ENCODE measurements at regions not wholly inside any gene's neighbourhood (a gene's known extent, or its start where the extent isn't known, plus 50 kb on each side); places are given as distances from the start of the nearest gene placed in this dataset.
"Not testable (repeated sequence)": the region's sequence is repeated elsewhere in the genome, so short reads cannot be mapped to it uniquely, and the experiment has no call there.

GRCh38 chr15:20306497-20307106 lies 235.0 kb downstream of the GOLGA6L6 start:
- DNase-seq (ENCODE audit: low read depth) = not testable (repeated sequence)

GRCh38 chr15:20305912-20306311 lies 235.7 kb downstream of the GOLGA6L6 start:
- DNase-seq (ENCODE audit: low read depth) = not testable (repeated sequence)

- DNase-seq (ENCODE audit: low read depth) = not testable (repeated sequence)
These were observed 236.6 kb downstream of the GOLGA6L6 start for GRCh38 chr15:20305015-20305465.

- not testable (repeated sequence) for DNase-seq (ENCODE audit: low read depth)
These were observed 237.2 kb downstream of the GOLGA6L6 start for GRCh38 chr15:20304282-20305014.

GRCh38 chr15:20303248-20304171 lies 238.1 kb downstream of the GOLGA6L6 start:
- not testable (repeated sequence) for DNase-seq (ENCODE audit: low read depth)

- DNase-seq (ENCODE audit: low read depth) = not testable (repeated sequence)
These were observed 239.2 kb downstream of the GOLGA6L6 start for GRCh38 chr15:20302141-20303069.

GRCh38 chr15:20301471-20302081 lies 240.0 kb downstream of the GOLGA6L6 start:
- not testable (repeated sequence) for DNase-seq (ENCODE audit: low read depth)

GRCh38 chr15:20301041-20301390 lies 240.6 kb downstream of the GOLGA6L6 start:
- not testable (repeated sequence) for DNase-seq (ENCODE audit: low read depth)

GRCh38 chr15:20300351-20301040 lies 241.1 kb downstream of the GOLGA6L6 start:
- not testable (repeated sequence) for DNase-seq (ENCODE audit: low read depth)

- DNase-seq (ENCODE audit: low read depth) = not testable (repeated sequence)
These were observed 243.9 kb downstream of the GOLGA6L6 start for GRCh38 chr15:20297603-20298123.

GRCh38 chr15:20296261-20296660 lies 245.3 kb downstream of the GOLGA6L6 start:
- not testable (repeated sequence) for DNase-seq (ENCODE audit: low read depth)

GRCh38 chr15:20295238-20295811 lies 246.3 kb downstream of the GOLGA6L6 start:
- no peak for DNase-seq (ENCODE audit: low read depth)

GRCh38 chr15:20294651-20295237 lies 246.9 kb downstream of the GOLGA6L6 start:
- no peak for DNase-seq (ENCODE audit: low read depth)

- not testable (repeated sequence) for DNase-seq (ENCODE audit: low read depth)
These were observed 249.1 kb downstream of the GOLGA6L6 start for GRCh38 chr15:20292422-20293005.

- not testable (repeated sequence) for DNase-seq (ENCODE audit: low read depth)
These were observed 250.0 kb downstream of the GOLGA6L6 start for GRCh38 chr15:20291616-20292015.

GRCh38 chr15:20290606-20291005 lies 251.0 kb downstream of the GOLGA6L6 start:
- DNase-seq (ENCODE audit: low read depth) = not testable (repeated sequence)

GRCh38 chr15:20289538-20290103 lies 252.0 kb downstream of the GOLGA6L6 start:
- DNase-seq (ENCODE audit: low read depth) = not testable (repeated sequence)

GRCh38 chr15:20288800-20289537 lies 252.6 kb downstream of the GOLGA6L6 start:
- not testable (repeated sequence) for DNase-seq (ENCODE audit: low read depth)
